Smooth muscle cell (in vitro differentiated cells): ENCODE measurements at regions not wholly inside any gene's neighbourhood (a gene's known extent, or its start where the extent isn't known, plus 50 kb on each side); places are given as distances from the start of the nearest gene placed in this dataset.
A peak's percentile ranks its signal among the peaks of the same experiment; 100 is the strongest.

ENCODE experiments used
- DNase-seq: peaks from one replicate; lab custom pipeline; 2025; ENCODE audit not compliant: unreplicated experiment; lab: John Stamatoyannopoulos, UW
- H2AFZ ChIP-seq: fragments of 200-600 bp; sonication (generic); 2 replicates; pipeline ENCODE4 v1.6.0; 2016; ENCODE audit warnings: antibody characterized with exemption, low read depth, mild to moderate bottlenecking
- H3F3A ChIP-seq: fragments of 200-600 bp; sonication (generic); 2 replicates; pipeline ENCODE4 v1.6.0; 2017; ENCODE audit warnings: antibody characterized with exemption, low read depth
- H3K27ac ChIP-seq: fragments of 200-600 bp; sonication (generic); 2 replicates; pipeline ENCODE4 v1.5.1; 2016; ENCODE audit warnings: low read depth, mild to moderate bottlenecking
- H3K27me3 ChIP-seq: fragments of 200-600 bp; sonication (generic); 2 replicates; pipeline ENCODE4 v1.6.1; 2016; ENCODE audit warnings: low read depth, mild to moderate bottlenecking
- H3K36me3 ChIP-seq: fragments of 200-600 bp; sonication (generic); 2 replicates; pipeline ENCODE4 v1.5.1; 2016; ENCODE audit warnings: low read depth
- H3K4me1 ChIP-seq: fragments of 200-600 bp; sonication (generic); 2 replicates; pipeline ENCODE4 v1.5.1; 2016; ENCODE audit warnings: low read depth
- H3K4me2 ChIP-seq: fragments of 200-600 bp; sonication (generic); 2 replicates; pipeline ENCODE4 v1.6.0; 2016; ENCODE audit warnings: mild to moderate bottlenecking
- H3K4me3 ChIP-seq: fragments of 200-600 bp; sonication (generic); 2 replicates; pipeline ENCODE4 v1.5.1; 2016; ENCODE audit warnings: mild to moderate bottlenecking
- H3K79me2 ChIP-seq: fragments of 200-600 bp; sonication (generic); 2 replicates; pipeline ENCODE4 v1.6.0; 2016; ENCODE audit warnings: low read depth, mild to moderate bottlenecking
- H3K9ac ChIP-seq: fragments of 200-600 bp; sonication (generic); 2 replicates; pipeline ENCODE4 v1.6.0; 2016; ENCODE audit warnings: low read depth
- H3K9me3 ChIP-seq: fragments of 200-600 bp; sonication (generic); replicated peaks from 2 replicates; pipeline ENCODE4 v1.5.1; 2016; ENCODE audit warnings: low read depth
- H4K20me1 ChIP-seq: fragments of 200-600 bp; sonication (generic); 2 replicates; pipeline ENCODE4 v1.6.0; 2016; ENCODE audit warnings: low read depth
- WGBS: methylation state at CpG from one replicate; pipeline ENCODE4 v1.1.7; 2016; ENCODE audit warnings: low lambda C conversion rate; 5-methylcytosine and 5-hydroxymethylcytosine counted together
- TF ChIP-seq, protein P1 (sequence below): fragments of 200-600 bp; sonication (generic); IDR thresholded peaks from 2 replicates; pipeline ENCODE4 v1.5.1; 2017; ENCODE audit warnings: borderline replicate concordance, mild to moderate bottlenecking, antibody characterized with exemption; ENCODE audit not compliant: insufficient read depth, poor library complexity, severe bottlenecking

GRCh38 chr5:68533571-68534084 lies 318.1 kb downstream of the PIK3R1 start:
- Histone ChIP-seq H4K20me1 (no peaks in the 10 kb centered on the region), H3K4me1 (peaks cover 20% of the 10 kb centered on the region), H3K27me3 (no peaks in the 10 kb centered on the region), H3K4me2 (peak overlapping the region; percentile 57), H3K36me3 (no peaks in the 10 kb centered on the region), H2AFZ (no peak overlapping the region), H3K9me3 (no peaks in the 10 kb centered on the region), H3K9ac (no peak overlapping the region), H3F3A (no peaks in the 10 kb centered on the region), H3K79me2 (no peaks in the 10 kb centered on the region), H3K27ac (no peak overlapping the region), H3K4me3 (no peak overlapping the region)
- 61% methylated on average over 5 of the region's 5 CpGs for WGBS
- TF ChIP-seq, protein P1, sequence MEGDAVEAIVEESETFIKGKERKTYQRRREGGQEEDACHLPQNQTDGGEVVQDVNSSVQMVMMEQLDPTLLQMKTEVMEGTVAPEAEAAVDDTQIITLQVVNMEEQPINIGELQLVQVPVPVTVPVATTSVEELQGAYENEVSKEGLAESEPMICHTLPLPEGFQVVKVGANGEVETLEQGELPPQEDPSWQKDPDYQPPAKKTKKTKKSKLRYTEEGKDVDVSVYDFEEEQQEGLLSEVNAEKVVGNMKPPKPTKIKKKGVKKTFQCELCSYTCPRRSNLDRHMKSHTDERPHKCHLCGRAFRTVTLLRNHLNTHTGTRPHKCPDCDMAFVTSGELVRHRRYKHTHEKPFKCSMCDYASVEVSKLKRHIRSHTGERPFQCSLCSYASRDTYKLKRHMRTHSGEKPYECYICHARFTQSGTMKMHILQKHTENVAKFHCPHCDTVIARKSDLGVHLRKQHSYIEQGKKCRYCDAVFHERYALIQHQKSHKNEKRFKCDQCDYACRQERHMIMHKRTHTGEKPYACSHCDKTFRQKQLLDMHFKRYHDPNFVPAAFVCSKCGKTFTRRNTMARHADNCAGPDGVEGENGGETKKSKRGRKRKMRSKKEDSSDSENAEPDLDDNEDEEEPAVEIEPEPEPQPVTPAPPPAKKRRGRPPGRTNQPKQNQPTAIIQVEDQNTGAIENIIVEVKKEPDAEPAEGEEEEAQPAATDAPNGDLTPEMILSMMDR: no peak
- DNase-seq: no peak

- Histone ChIP-seq H3K27ac (peak overlapping the region; percentile 38), H3F3A (no peaks in the 10 kb centered on the region), H3K27me3 (no peaks in the 10 kb centered on the region), H3K36me3 (no peaks in the 10 kb centered on the region), H3K4me1 (peaks cover 20% of the 10 kb centered on the region), H4K20me1 (no peaks in the 10 kb centered on the region), H3K79me2 (no peaks in the 10 kb centered on the region), H3K4me2 (peak overlapping the region; percentile 57), H2AFZ (peak overlapping the region; percentile 17), H3K9ac (no peak overlapping the region), H3K9me3 (no peaks in the 10 kb centered on the region), H3K4me3 (no peak overlapping the region)
- no peak for DNase-seq
- TF ChIP-seq, protein P1: no peak
- 42% methylated on average over 11 of the region's 12 CpGs for WGBS
These were observed 318.8 kb downstream of the PIK3R1 start for GRCh38 chr5:68534131-68534940.

DNA sequence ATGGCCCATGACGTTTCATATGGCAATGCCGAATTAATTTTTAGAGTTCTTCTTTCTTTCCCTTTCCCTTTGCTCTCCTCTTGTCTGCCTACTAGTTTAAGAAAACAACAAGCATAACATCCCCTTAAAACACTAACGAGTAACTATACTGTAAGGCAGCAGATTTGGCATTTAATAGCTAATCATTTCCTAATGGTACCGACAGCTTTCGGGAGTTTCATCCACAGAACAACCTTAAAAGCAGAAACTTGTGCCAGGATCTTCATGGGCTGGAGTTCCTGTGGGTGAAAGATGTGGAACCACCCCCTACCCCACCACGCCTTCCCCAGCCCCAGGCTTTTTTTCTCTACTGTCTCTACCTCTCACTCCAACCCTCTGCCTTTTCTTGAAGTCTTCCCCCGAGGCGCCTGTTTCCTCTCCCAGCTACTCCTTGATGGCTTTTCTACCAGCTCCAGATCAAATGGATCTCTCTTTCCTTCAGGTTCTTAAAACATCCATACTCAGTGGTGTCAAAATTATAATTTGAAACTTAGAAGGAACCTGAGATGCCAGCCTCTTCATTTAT lies 319.5 kb downstream of the PIK3R1 start:
- no peak overlapping the region for H3K27ac ChIP-seq
- H3K4me2 ChIP-seq: peak overlapping the region; percentile 57
- WGBS: 87% methylated on average over 8 of the region's 8 CpGs

More for the DNA sequence above, 319.5 kb downstream of the PIK3R1 start:
- Histone ChIP-seq H3K4me1 (peaks cover 20% of the 10 kb centered on the region), H3K9me3 (no peaks in the 10 kb centered on the region), H3K36me3 (no peaks in the 10 kb centered on the region), H3F3A (no peaks in the 10 kb centered on the region), H3K4me3 (no peak overlapping the region), H2AFZ (peak overlapping the region; percentile 17), H3K9ac (no peak overlapping the region), H3K27me3 (no peaks in the 10 kb centered on the region), H3K79me2 (no peaks in the 10 kb centered on the region), H4K20me1 (no peaks in the 10 kb centered on the region)
- TF ChIP-seq, protein P1: no peak
- no peak for DNase-seq
